GM21367 (cell line): ENCODE measurements at regions not wholly inside any gene's neighbourhood (a gene's known extent, or its start where the extent isn't known, plus 50 kb on each side); places are given as distances from the start of the nearest gene placed in this dataset.

ENCODE experiments used
- ATAC-seq: cut with Tn5 transposase; IDR thresholded peaks from one replicate; pipeline ENCODE4 v1.9.1; 2021; ENCODE audit not compliant: unreplicated experiment

- ATAC-seq = no peak
These were observed 188.3 kb downstream of the PHETA1 start for GRCh38 chr12:111180426-111181142.

- no peak for ATAC-seq
These were observed 190.5 kb downstream of the PHETA1 start for GRCh38 chr12:111178181-111179081.

- ATAC-seq = no peak
These were observed 193.3 kb downstream of the PHETA1 start for GRCh38 chr12:111175396-111176094.

GRCh38 chr12:111174961-111175345, 193.9 kb downstream of the PHETA1 start:
- no peak for ATAC-seq

GRCh38 chr12:111174251-111174960, 194.5 kb downstream of the PHETA1 start:
- no peak for ATAC-seq

GRCh38 chr12:111173836-111174235, 195.1 kb downstream of the PHETA1 start:
- ATAC-seq = no peak

GRCh38 chr12:111173391-111173790, 195.5 kb downstream of the PHETA1 start:
- ATAC-seq = no peak

- ATAC-seq = no peak
These were observed 196.1 kb downstream of the PHETA1 start for GRCh38 chr12:111172786-111173185.

GRCh38 chr12:111171832-111172231, 197.1 kb downstream of the PHETA1 start:
- no peak for ATAC-seq

- ATAC-seq = no peak
These were observed 197.6 kb downstream of the PHETA1 start for GRCh38 chr12:111171345-111171744.

GRCh38 chr12:111170543-111170942, 198.4 kb downstream of the PHETA1 start:
- no peak for ATAC-seq

GRCh38 chr12:111169456-111169855, 199.4 kb downstream of the PHETA1 start:
- no peak for ATAC-seq

GRCh38 chr12:111169032-111169431, 199.9 kb downstream of the PHETA1 start:
- ATAC-seq = no peak

- no peak for ATAC-seq
These were observed 200.6 kb downstream of the PHETA1 start for GRCh38 chr12:111168009-111168900.

GRCh38 chr12:111166779-111167540, 201.9 kb downstream of the PHETA1 start:
- no peak for ATAC-seq

GRCh38 chr12:111164833-111165525, 203.9 kb downstream of the PHETA1 start:
- no peak for ATAC-seq

GRCh38 chr12:111163422-111163821, 205.5 kb downstream of the PHETA1 start:
- no peak for ATAC-seq

GRCh38 chr12:111161898-111162297, 207.0 kb downstream of the PHETA1 start:
- ATAC-seq = no peak
